NOMO-1 treated with dmso at 0.1 percent for 144 hours (cell line): ENCODE measurements at regions not wholly inside any gene's neighbourhood (a gene's known extent, or its start where the extent isn't known, plus 50 kb on each side); places are given as distances from the start of the nearest gene placed in this dataset.
"Not testable (repeated sequence)": the region's sequence is repeated elsewhere in the genome, so short reads cannot be mapped to it uniquely, and the experiment has no call there.

Experiments
- DNase-seq: peaks from one replicate; lab custom pipeline; 2025; ENCODE audit not compliant: unreplicated experiment; lab: John Stamatoyannopoulos, UW

- DNase-seq: no peak
Observed at GRCh38 chr18:35822413-35822812, 150.1 kb upstream of the RMP24 start.

GRCh38 chr18:35826477-35826876 is 146.0 kb upstream of the RMP24 start:
- no peak for DNase-seq

GRCh38 chr18:35827275-35827902 is 145.1 kb upstream of the RMP24 start:
- no peak for DNase-seq

- no peak for DNase-seq
Observed at GRCh38 chr18:35827903-35828275, 144.6 kb upstream of the RMP24 start.

GRCh38 chr18:35828591-35828990 is 143.9 kb upstream of the RMP24 start:
- no peak for DNase-seq

- DNase-seq: no peak
Observed at GRCh38 chr18:35835366-35835765, 137.1 kb upstream of the RMP24 start.

- DNase-seq: peak; percentile 82
Observed at GRCh38 chr18:35835833-35836232, 136.6 kb upstream of the RMP24 start.

- no peak for DNase-seq
Observed at GRCh38 chr18:35836932-35837331, 135.5 kb upstream of the RMP24 start.

GRCh38 chr18:35837922-35838496 is 134.5 kb upstream of the RMP24 start:
- DNase-seq: no peak

GRCh38 chr18:35841283-35841682 is 131.2 kb upstream of the RMP24 start:
- no peak for DNase-seq

GRCh38 chr18:35842536-35842935 is 129.9 kb upstream of the RMP24 start:
- DNase-seq: no peak

GRCh38 chr18:35848321-35848720 is 124.2 kb upstream of the RMP24 start:
- DNase-seq: not testable (repeated sequence)

GRCh38 chr18:35849241-35849640 is 123.2 kb upstream of the RMP24 start:
- DNase-seq: not testable (repeated sequence)

GRCh38 chr18:35851286-35851970 is 121.1 kb upstream of the RMP24 start:
- no peak for DNase-seq

GRCh38 chr18:35852786-35853185 is 119.7 kb upstream of the RMP24 start:
- DNase-seq: no peak

GRCh38 chr18:35854095-35854494 is 118.4 kb upstream of the RMP24 start:
- no peak for DNase-seq

- no peak for DNase-seq
Observed at GRCh38 chr18:35856178-35856577, 116.3 kb upstream of the RMP24 start.

- not testable (repeated sequence) for DNase-seq
Observed at GRCh38 chr18:35856721-35857120, 115.8 kb upstream of the RMP24 start.

- DNase-seq: not testable (repeated sequence)
Observed at GRCh38 chr18:35857581-35857980, 114.9 kb upstream of the RMP24 start.

GRCh38 chr18:35861367-35862118 is 110.9 kb upstream of the RMP24 start:
- no peak for DNase-seq

GRCh38 chr18:35862119-35862640 is 110.3 kb upstream of the RMP24 start:
- no peak for DNase-seq

- DNase-seq: no peak
Observed at GRCh38 chr18:35864916-35865315, 107.6 kb upstream of the RMP24 start.
